HG03342 (cell line): ENCODE measurements at regions not wholly inside any gene's neighbourhood (a gene's known extent, or its start where the extent isn't known, plus 50 kb on each side); places are given as distances from the start of the nearest gene placed in this dataset.
A peak's percentile ranks its signal among the peaks of the same experiment; 100 is the strongest.

Experiments used
- ATAC-seq: cut with Tn5 transposase; IDR thresholded peaks from one replicate; pipeline ENCODE4 v1.9.1; 2021; ENCODE audit warnings: mild to moderate bottlenecking, moderate library complexity; ENCODE audit not compliant: unreplicated experiment

- peak; percentile 49 for ATAC-seq
These were observed 133.7 kb downstream of the NMUR2 start for GRCh38 chr5:152271420-152271819.

GRCh38 chr5:152270096-152270495 lies 135.0 kb downstream of the NMUR2 start:
- ATAC-seq, result no peak

- ATAC-seq, result no peak
These were observed 135.5 kb downstream of the NMUR2 start for GRCh38 chr5:152269533-152269932.

GRCh38 chr5:152264645-152265254 lies 140.3 kb downstream of the NMUR2 start:
- ATAC-seq, result no peak

GRCh38 chr5:152262667-152263066 lies 142.4 kb downstream of the NMUR2 start:
- ATAC-seq, result no peak

DNA sequence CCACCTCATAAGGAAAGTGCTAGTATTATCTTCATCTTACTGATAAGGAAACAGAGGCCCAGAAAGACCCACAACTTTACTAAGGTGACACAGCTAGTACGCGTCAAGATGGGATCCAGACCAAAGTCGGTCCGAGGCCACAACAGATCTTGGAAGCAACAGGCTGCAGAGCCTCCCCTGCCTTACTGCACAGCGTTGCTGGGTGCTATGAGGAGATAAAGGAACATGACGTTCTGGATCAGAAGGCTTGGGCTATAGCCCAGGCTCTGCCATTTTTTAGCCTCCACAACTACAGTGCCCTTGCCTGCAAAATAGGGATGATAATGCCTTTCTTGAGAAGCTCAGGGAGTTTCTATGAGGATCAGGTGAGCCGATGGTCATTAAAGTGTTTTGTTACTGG lies 144.1 kb downstream of the NMUR2 start:
- ATAC-seq, result no peak

GRCh38 chr5:152259702-152260101 lies 145.4 kb downstream of the NMUR2 start:
- no peak for ATAC-seq

GRCh38 chr5:152256580-152256979 lies 148.5 kb downstream of the NMUR2 start:
- ATAC-seq, result no peak

GRCh38 chr5:152255411-152255810 lies 149.7 kb downstream of the NMUR2 start:
- ATAC-seq, result no peak

- ATAC-seq, result no peak
These were observed 157.2 kb downstream of the NMUR2 start for GRCh38 chr5:152247850-152248385.

GRCh38 chr5:152246401-152246800 lies 158.7 kb downstream of the NMUR2 start:
- no peak for ATAC-seq

DNA sequence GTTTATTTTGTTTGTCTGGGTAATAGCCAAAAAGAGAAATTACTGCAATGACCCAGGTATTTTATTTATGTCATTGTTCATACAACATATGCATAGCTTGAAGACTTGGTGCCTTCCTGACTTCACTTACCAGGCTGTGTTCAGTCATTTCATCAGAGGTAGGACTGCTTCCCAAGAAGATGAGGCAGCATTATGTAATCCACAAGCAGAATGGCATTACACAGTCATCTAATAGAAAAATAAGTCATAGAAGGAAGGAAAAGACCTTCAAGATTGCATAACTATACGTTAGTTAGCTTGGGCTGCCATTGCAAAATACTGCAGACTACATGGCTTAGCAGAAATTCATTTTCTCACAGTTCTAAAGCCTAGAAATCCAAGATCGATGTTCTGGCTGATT lies 167.5 kb downstream of the NMUR2 start:
- no peak for ATAC-seq

DNA sequence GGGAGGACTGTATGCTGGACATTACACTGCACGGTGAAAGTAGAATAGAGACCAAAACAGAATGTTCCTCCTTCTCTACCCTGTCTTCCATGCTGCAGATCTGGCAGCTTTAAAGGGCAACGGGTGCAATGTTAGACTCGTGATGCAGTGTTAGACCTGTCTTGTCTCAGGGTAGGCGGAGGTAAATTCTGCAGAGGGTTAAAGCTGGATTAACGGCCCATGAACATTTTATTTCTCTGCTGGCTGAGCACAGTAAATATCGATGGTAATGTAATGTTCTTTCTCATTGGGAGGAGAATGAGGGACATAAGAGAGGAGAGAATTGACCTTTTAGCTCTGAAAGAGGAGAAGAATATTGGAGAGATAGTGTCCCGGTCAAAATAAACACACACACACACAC lies 178.9 kb downstream of the NMUR2 start:
- no peak for ATAC-seq

DNA sequence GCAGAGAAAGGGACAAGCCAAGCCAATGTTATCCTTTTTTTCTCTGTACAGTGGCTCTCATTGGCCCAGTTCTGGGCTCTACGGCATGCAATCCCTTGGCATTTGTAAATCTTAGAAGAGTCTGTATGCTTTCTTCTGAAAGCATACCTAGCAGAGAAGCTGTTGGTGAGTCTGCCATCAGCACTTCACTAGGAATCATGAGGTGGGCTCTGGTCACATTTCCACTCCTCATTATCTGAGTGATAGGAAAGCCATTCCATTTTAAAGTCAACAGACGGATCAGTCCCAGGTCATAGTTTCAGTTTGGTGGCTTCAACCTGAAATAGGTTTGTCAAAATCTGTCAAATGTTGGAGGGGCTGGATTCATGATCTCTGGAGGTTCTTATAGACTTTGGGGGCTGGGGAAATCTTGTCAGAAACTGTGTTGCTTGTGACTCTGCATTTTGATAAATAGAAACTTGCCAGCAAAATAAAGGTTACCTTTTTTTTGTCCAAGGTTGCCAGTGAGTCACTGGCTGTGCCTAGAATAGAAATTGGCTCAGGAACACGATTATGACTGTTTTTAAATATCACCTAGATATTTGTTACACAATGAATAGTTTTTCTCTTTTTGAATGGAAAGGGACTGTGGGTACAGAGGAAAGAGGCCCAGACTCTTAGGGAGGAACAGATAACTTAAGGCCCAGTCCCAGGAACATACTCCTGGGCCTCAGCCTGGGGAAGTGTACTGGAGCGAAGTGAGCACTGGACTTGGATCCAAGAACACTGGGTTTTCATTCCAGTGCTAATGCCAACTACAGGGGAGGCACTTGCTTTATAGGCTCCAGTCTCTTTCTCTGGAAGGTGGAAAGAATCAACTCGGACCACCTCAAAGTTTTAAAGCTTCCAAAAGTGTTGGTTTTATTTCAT lies 183.1 kb downstream of the NMUR2 start:
- no peak for ATAC-seq

- ATAC-seq, result no peak
These were observed 186.4 kb downstream of the NMUR2 start for GRCh38 chr5:152218694-152219093.

DNA sequence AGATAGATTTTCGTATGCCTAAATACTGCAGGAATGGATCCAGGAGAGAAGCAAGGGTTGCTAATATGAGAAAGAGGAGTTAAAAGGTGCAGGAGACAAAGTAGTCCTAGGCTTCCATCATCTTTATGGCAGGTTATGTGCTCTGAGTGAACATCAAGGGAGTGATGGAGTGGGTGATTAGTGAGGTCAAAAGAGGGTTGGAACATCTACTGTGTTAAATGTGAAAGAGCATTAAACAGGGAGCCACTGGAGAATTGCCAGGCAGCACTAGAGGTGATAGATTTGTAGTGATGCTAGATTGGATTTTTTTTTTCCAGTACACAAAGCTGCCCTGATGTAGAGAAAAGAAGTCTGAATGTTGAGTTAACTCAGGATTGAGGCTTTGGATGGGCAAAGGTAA lies 199.3 kb downstream of the NMUR2 start:
- ATAC-seq, result no peak

GRCh38 chr5:152202321-152202720 lies 202.8 kb downstream of the NMUR2 start:
- ATAC-seq, result no peak

GRCh38 chr5:152193391-152194107 lies 211.5 kb downstream of the NMUR2 start:
- no peak for ATAC-seq

DNA sequence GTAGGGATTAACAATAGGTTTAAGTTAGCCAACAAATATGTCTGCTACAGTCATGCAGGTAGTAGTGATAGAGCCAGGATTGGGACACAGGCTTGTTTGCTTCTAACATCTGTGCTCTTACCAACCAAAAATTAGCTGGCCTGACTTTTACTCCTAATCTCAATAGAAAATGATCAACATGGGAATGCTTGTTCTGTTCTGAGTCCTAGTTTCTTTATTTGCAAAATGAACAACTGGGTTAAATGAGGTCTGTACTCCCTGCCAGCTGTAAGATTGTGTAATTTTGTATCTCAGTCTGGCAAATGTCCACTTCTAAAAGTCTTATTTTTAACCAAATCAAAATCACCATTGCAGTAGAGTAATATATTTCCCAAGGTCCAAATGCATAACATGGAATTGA lies 216.8 kb downstream of the NMUR2 start:
- ATAC-seq, result no peak

- ATAC-seq, result no peak
These were observed 217.4 kb downstream of the NMUR2 start for GRCh38 chr5:152187668-152188067.

DNA sequence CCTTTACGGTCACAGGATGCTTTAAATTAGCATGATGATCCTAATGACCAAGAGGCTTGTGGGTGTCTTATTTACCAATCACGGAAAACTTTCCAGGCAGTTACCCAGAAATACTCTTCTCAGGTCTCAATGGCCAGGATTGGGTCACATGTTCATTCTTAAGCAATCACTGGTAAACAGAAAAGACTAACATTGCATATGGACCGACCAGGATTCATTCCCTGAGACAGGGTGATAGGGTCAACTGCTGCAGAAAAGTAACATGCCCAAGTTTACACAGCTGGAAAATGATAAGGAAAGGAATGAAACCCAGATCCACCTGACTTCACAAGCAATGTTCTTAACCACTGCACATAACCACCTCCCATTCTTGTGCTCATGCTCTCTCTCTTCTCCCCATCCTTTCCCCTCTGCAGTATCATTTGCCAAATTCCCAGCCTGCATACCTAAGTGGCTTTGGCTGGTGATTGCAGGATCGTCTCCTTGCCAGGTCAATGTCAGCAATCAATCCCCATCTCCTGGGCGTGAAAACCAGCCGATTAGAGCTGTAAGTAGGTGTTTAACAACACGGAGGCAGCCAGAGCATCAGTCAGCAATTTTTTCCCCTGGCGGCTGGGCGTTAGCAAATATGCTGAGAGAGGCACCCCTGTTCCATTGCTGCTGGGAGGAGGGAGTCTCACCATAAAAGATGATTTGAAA lies 219.4 kb downstream of the NMUR2 start:
- no peak for ATAC-seq
